ENCODE measurements at regions not wholly inside any gene's neighbourhood (a gene's known extent, or its start where the extent isn't known, plus 50 kb on each side); places are given as distances from the start of the nearest gene placed in this dataset.

DNA sequence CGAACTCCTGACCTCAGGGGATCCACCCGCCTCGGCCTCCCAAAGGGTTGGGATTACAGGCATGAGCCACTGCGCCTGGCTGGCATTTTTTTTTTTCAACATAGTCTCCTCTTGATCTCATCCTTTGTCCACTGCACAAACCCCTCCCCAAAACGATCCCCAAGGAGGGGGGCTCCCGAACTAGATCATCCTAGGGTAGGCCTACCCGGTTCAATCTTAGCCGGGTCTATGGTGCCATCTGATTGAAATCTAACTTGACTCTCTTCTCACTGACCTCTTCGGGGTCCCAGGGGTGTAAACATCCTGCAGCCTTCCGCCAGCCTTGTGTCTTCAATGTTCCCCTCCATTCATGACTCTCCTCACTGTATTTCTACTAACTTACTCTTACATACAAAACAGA, 140.5 kb upstream of the CRHR1 start:
- no peak for TF ChIP-seq POLR2A (IDR thresholded peaks at IDR 0.05)
- TF ChIP-seq CTCF (IDR thresholded peaks at IDR 0.05): no peak

Data from transverse colon (tissue), 3 donors.